ENCODE measurements at regions not wholly inside any gene's neighbourhood (a gene's known extent, or its start where the extent isn't known, plus 50 kb on each side); places are given as distances from the start of the nearest gene placed in this dataset.

GRCh38 chr10:120984221-120984620 lies 133.1 kb downstream of the WDR11 start:
- no peak for DNase-seq

- DNase-seq: no peak
Observed at GRCh38 chr10:120987359-120987758, 136.2 kb downstream of the WDR11 start.

- DNase-seq: no peak
Observed at GRCh38 chr10:120988751-120989150, 137.6 kb downstream of the WDR11 start.

DNA sequence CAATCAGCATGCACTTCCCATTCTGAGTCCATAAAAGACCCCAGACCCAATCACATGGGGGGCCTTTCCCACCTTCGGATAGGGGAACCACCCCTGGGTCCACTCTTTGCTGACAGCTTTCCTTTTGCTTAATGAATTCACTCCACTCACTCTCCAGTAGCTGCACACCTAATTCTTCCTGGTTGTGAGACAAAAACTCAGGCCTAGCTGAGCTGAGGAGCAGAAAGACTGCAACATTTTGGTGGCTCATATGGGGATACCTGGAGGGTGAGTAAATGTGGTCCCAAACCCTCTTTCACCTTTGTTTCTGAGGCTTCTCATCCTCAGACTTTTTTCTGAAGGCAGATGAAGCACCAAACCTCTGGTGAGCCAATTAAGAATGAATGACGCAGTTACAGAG lies 138.1 kb downstream of the WDR11 start:
- no peak for DNase-seq

GRCh38 chr10:120989996-120990598 lies 138.9 kb downstream of the WDR11 start:
- DNase-seq: no peak

- no peak for DNase-seq
Observed at GRCh38 chr10:120990831-120991230, 139.7 kb downstream of the WDR11 start.

GRCh38 chr10:120993089-120993488 lies 141.9 kb downstream of the WDR11 start:
- no peak for DNase-seq

GRCh38 chr10:120995768-120996167 lies 144.6 kb downstream of the WDR11 start:
- no peak for DNase-seq

GRCh38 chr10:120996456-120997034 lies 145.4 kb downstream of the WDR11 start:
- no peak for DNase-seq

GRCh38 chr10:120997313-120997712 lies 146.2 kb downstream of the WDR11 start:
- DNase-seq: no peak

GRCh38 chr10:120997756-120998155 lies 146.6 kb downstream of the WDR11 start:
- DNase-seq: no peak

GRCh38 chr10:120998251-120998650 lies 147.1 kb downstream of the WDR11 start:
- no peak for DNase-seq

GRCh38 chr10:120998782-120999285 lies 147.7 kb downstream of the WDR11 start:
- no peak for DNase-seq

GRCh38 chr10:120999868-121000267 lies 148.7 kb downstream of the WDR11 start:
- no peak for DNase-seq

- no peak for DNase-seq
Observed at GRCh38 chr10:121002586-121003205, 151.5 kb downstream of the WDR11 start.

GRCh38 chr10:121005948-121006587 lies 154.9 kb downstream of the WDR11 start:
- no peak for DNase-seq

DNA sequence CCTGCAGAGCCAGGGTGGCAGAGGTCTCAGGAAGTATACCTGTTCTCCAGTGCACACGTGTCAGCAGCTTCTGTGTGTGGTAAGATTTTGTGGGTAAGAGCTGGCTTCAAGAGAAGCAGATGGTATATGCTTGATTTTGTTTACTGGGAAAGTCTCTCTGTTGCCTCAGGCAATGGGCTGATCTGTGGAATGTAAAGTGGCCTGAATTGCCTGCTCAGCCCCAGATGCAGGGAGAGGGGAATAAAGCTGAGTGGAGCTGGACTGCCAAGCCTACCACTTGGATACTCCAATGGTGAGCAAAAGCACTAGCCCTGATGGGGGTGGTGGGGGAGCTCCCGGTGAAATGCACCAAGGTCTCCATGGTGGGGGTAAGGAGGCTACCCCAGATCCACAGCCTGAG lies 156.1 kb downstream of the WDR11 start:
- no peak for DNase-seq

DNA sequence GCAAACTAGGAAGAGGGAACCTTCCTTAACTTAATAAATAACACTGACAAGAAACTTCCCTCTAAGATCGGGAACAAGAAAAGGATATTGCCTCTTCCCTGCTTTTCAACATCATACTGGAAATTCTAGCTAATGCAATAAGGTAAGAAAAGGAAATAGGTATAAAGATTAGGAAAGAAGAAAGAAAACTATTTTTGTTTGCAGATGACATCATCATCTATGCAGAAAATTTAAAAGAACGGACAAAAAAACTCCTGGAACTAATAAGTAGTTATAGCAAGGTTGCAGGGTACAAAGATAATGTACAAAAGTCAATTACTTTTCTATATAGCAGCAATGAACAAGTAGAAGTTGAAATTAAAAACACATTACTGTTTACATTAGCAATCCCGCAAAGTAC lies 164.8 kb downstream of the WDR11 start:
- DNase-seq: no peak

DNA sequence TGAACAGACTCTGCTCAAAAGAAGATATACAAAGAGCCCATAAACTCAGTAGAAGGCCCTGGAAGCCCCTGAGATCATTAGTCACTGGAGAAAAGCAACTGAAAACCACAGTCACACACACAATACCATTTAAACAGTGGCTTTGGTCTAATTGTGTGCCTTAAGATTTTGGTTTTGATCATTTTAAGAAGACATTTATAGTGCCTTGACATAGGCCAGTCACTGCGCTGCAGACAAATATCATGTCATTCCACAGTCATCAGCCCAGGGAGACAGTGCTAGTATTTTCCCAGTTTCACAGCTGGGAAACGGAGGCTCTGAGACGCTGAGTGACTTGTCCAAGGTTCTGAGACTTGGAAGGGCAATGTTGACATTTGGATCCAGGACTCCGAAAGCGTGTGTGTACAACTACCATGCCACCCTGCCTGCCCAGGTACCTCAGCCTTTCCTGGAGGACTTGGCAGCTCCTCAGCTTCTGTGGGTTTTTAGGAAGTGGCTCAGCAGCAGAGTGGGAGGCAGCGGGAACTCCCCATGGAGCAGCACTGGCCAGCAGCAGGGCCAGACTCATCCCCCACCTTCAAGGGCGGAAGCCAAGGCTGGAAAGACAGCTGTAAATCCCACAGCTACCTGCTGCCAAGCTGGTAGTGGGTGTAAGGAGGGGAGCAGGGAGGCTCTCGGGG lies 173.9 kb downstream of the WDR11 start:
- DNase-seq: no peak

- DNase-seq: no peak
Observed at GRCh38 chr10:121025731-121026130, 174.6 kb downstream of the WDR11 start.

DNA sequence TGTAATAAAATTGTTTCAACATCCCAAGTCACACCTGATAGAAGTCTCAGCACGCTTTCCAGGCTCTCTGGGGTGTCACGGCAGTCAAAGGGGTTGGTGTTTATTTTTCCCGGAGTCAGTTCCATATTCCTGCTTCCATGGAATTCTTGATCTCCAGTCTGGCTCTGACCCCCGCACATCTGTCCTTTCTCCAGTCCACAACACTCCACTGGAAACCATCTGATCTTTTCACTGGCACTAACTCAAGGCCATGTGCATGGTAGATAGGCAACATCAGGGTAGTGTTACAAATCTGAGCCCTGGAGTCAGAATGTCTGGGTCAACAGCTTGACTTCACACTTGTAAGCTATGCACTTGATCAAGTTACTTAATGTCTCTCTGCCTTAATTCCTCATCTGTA lies 176.2 kb downstream of the WDR11 start:
- DNase-seq: no peak

GRCh38 chr10:121032460-121032859 lies 181.3 kb downstream of the WDR11 start:
- no peak for DNase-seq

- DNase-seq: no peak
Observed at GRCh38 chr10:121033366-121033765, 182.2 kb downstream of the WDR11 start.
